SH-SY5Y (cell line): ENCODE measurements at regions not wholly inside any gene's neighbourhood (a gene's known extent, or its start where the extent isn't known, plus 50 kb on each side); places are given as distances from the start of the nearest gene placed in this dataset.

Experiments used
- GATA2 ChIP-seq: IDR thresholded peaks from 2 replicates; pipeline ENCODE4 v1.6.1; 2011; ENCODE audit warnings: mild to moderate bottlenecking, low read depth, low read length
- GATA3 ChIP-seq: IDR thresholded peaks from 2 replicates; pipeline ENCODE4 v1.6.1; 2011; ENCODE audit warnings: low read depth, mild to moderate bottlenecking, low read length, moderate library complexity

DNA sequence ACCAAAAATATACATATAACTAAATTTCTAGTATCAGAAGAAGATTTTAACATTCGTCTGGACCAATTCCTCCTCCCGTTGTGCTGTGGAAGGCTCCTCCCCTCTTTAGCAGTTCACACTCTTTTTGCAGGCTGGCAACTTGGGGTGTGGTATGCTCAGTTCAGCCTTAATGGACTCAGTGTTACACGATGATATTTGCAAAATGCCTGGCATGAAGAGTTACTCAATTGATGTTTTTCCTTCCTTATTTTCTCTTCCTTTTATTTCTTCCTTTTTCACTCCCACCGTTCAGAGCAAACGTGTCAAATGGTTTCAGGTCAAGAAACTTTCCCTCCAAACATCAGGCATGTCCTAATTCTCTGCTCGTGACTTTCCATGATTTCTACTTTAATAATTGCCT is 248.3 kb downstream of the PHF14 start:
- TF ChIP-seq GATA3 (no peak), GATA2 (no peak)

DNA sequence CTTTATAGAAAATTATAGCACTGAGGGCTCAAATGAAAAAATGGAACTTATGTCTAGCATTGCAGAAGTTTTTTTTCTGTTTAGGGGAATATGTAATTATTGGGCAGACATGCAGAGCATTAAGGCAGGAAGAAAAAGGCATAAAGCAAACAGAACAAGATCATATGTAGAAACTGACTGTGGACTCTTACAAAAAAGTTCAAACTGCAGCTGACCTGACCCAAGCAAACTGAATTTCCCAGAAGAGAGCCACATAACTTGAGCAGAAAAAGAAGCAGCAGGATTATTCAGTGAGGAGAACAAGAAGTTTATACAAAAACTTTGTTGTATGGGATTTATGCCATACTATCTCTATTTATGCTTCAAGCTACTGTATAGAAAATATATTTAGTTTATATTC is 250.9 kb downstream of the PHF14 start:
- TF ChIP-seq GATA2 (no peak), GATA3 (no peak)

DNA sequence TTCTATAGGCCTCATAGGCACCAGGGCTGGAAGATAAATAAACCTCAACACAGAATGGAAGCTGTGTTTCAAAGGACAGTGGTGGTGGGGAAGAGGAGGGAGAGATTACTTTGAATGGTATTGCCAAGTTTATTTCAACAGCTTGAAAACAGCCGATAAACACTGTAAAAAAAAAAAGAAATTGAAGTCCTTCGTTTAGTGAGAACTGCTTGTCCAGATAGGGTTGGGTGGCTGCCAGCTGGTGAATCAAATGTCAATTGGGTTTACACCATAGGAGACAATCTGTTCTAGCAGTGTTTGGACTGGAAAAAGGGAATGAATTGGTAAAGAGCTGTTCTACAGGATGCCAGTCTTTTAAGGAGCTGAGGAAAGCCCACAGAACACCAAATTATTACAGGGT is 254.8 kb downstream of the PHF14 start:
- TF ChIP-seq GATA3 (no peak), GATA2 (no peak)

DNA sequence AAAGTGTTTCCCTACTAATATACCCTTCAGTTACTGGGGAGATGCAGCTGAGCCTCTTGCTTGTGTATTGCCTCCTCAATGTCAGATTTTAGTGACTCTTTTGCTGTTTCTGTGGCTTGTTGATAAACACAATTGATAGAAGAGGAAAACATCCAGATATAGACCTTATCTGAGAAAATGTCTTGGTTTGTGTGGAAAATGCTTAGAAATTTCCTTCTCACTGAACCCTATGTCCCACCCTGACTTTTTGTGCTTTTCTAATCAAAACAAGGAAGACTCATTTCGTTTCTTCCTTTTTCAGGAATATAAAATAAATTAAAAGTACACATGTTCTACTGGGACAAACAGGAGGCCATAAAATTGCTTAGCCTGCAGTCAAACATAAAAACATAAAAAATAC is 257.5 kb downstream of the PHF14 start:
- no peak for TF ChIP-seq GATA2
- TF ChIP-seq GATA3 = no peak

DNA sequence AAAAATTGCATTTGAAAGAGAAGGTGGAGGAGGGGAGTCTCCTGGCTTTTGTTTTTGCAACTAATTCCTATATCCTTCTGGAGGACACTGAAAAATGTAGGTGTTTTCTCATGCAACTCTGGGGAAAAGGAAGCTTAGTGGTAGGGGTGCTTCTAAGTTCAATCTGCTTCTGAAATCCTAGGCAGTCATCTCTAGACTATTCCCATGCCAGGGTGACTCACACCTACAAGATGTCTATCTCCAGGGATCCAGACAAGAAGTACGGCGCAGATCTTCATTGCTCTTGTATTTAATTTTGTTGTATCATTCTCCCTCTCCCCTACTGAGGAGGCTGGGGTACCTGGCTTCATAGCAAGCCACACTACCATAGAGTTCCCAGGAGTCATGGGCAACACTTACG is 258.8 kb downstream of the PHF14 start:
- TF ChIP-seq GATA2 = no peak
- TF ChIP-seq GATA3 = no peak

DNA sequence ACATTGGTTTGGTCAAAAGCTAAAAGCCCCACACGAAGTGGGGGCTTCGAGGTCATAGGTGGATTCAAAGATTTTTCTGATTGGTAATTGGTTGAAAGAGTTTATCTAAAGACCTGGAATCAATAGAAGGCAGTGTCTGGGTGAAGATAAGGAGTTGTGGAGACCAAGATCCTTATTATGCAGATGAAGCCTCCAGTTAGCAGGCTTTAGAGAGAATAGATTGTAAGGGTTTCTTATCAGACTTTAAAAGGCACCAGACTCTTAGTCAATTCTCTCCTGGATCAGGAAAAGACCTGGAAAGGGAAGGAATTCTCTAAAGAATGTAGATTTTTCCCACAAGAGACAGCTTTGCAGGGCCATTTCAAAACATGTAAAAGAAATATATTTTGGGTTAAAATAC is 260.2 kb downstream of the PHF14 start:
- TF ChIP-seq GATA2 (no peak), GATA3 (no peak)

DNA sequence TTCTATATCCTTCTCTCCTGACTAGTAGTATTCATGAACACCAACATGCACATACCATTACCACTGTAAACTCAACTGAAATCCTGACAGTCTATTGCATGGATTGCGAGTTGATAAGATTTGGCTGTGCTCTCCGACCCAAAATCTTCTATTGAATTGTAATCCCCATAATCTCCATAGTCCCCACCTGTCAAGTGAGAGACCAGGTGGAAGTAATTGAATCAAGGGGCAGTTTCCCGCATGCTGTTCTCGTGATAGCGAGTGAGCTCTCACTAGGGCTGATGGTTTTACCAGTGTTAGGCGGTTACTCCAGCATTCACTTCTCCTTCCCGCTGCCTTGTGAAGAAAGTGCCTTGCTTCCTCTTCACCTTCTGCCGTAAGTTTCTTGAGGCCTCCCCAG is 261.8 kb downstream of the PHF14 start:
- TF ChIP-seq GATA3 (no peak), GATA2 (no peak)

DNA sequence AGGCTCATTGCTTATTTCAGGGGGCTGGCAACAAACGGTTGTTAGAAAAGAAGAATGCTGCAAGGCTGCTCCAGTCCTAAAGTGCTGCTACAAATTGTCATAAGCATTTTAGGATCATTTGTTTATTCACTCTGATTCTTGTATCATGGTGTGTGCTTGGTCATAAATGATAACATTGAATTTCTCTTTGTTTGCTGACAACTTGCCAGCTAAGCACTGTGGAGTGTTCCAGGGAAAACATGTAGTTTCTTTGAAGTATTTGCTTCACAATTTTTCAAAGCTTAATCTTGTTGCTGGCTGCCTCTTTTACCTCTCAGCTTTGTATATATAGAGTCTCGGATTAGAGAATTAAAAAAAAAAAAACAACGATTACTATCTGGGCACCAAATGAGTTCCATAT is 263.0 kb downstream of the PHF14 start:
- TF ChIP-seq GATA3 (no peak), GATA2 (no peak)

DNA sequence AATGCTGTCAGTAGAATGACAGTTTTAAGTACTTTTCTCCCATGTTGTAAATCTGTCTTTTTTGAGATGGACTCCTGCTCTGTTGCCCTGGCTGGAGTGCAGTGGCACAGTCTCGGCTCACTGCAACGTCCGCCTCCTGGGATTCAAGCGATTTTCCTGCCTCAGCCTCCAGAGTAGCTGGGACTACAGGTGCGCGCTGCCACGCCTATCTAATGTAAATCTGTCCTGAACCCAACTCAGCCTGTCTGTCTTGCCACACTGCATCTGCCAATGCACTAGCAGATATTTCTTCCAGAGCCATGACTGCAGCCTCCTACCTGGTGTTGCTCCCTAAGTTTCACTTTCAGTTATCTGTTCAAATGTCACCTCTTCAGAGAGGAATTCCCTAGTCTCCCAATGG is 264.1 kb downstream of the PHF14 start:
- no peak for TF ChIP-seq GATA2
- no peak for TF ChIP-seq GATA3

DNA sequence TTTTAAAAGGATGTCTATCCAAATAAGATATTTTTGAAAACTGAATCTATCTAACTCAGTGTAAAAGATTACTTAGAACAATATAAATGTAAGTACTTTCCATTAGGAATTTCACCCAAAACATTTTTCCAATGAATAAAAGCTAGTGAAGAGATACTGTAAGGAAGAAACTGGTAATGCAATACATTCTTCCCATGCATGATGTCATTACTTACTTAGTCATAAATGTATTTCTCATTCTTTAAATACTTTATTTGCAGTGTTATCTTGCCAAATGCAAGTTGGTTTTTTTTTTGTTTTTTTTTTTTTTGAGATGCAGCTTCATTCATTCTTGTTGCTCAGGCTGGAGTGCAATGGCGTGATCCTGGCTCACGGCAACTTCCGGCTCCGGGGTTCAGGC is 265.6 kb downstream of the PHF14 start:
- no peak for TF ChIP-seq GATA3
- no peak for TF ChIP-seq GATA2

DNA sequence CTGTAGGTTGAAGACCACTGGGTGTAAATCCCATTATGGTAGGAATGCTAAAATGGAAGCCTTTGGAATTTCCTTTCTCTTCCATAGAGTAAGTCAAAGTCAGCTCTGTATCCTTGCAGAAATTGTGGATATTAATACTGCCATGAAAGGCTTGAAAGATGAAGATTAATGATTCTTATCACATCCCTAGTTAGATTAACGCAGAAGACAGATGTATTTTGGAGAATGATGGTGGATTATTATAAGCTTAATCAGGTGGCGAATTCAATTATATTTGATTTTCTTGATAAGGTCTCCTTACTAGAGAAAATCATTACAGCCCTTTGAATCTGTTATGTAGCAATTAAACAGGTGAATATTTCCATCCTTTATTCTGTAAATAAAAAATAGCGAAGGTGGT is 270.1 kb downstream of the PHF14 start:
- TF ChIP-seq GATA2 (no peak), GATA3 (no peak; the same call in 1 of the 2 replicates)

DNA sequence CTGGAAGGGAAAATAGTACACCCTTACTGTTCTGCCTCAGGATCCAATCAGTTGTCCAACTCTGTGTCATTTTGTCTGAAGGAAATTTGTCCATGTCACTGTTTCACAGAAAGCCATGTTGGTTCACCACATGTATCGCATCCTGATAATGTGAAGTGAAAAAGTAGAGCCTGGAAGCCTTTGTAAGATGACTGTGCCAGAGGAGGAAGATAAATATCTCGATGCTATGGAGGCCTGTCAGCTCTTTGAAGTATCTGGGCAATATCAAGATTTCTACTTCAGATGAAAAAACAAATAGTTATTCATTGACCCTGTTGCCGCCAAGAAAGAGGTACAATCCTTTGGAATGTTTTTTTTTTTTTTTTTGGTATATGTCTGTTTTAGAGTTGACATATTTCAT is 270.5 kb downstream of the PHF14 start:
- peak; percentile 95 for TF ChIP-seq GATA2
- TF ChIP-seq GATA3 = peak; percentile 94

DNA sequence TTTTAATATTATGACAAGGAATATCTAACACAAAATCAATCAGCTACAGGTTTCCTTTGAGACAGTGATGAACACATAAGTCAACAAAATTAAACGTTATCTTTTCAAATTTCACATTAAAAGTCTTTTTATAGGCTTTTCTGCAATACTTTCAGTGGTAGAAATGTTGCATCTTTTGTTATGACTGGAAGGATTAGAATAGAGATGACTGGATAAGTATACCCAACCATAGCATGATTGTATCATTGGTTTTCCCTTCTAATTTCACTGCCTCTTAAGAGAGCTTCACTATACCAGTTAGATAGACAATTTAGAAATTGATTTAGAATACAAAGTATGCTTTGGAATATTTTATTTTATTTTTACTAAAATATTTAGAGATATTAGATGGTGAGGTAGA is 273.9 kb downstream of the PHF14 start:
- no peak for TF ChIP-seq GATA3
- no peak for TF ChIP-seq GATA2

DNA sequence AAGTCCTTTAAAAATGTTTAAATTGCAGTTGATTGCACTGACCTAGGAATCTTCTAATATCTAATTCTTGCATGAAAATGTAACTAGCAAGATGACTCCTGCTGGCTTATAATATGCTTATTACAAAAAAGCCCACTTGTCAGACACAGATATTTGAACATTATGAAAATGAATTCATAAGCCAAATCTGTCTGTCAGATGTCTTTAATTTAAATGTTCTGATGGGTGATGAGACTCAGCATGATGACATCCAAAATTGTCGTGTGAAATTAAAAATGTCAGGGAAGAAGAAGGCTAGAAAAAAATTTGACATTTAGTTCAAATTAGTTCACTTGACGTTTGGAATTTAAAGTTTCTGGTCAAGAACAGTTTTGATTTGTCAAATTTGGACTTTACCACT is 277.8 kb downstream of the PHF14 start:
- TF ChIP-seq GATA3 = no peak
- no peak for TF ChIP-seq GATA2

DNA sequence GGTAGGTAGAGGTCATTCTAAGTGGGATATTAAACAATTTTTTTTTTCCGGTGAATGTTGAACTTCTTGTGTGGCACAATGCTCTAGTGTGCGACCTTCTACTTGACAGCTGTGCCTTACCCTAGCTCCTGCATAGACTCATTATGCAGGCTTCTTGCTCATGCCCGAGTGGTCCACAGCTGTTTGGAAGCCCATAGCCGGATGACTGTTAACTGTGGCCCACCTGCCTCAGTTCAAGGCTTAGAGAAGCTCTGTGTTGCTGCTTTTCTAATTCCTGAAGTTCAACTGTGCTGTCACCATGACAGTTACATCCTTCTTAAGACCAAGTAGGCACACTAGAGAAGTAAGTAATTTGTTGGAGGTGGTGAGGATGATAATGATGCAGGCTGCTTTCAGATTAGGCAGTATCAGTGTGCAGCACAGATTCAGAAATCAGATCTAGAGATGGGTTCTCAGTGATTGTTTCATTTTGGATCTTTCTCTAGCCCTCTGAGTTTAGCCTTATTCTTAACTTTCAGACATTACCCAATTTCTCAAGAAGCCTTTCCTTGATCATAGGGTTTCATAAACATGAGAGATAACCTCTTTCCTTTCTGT is 278.4 kb downstream of the PHF14 start:
- TF ChIP-seq GATA3 = no peak
- no peak for TF ChIP-seq GATA2

DNA sequence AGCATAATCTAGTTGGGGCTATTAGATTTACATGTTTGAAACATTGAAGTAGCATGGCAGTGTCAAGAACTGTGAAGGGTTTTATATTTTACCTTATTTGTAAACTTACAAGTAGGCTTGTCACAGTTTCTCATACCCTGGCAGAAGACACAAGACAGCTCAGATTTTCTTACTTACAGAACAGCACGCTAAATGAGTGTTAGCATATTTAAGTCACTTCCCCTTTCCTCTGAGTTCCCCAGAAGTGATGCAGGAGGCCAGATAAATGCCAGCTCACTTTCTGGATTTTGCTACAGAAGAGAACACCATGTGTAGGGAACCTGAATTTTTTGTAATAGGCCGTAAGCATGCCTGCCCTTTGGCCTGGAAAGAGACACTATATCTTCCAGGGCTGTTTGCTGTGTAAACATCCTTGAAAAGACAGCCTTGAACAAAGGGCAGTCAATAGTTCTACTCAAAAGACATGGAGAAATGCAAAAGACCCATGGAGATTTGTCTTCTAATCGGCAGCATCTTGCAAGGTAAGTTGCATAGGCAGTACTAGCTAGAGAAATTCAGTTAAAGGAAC is 279.1 kb downstream of the PHF14 start:
- TF ChIP-seq GATA2 = no peak
- no peak for TF ChIP-seq GATA3
